Neural cell (in vitro differentiated cells): ENCODE measurements at regions not wholly inside any gene's neighbourhood (a gene's known extent, or its start where the extent isn't known, plus 50 kb on each side); places are given as distances from the start of the nearest gene placed in this dataset.

ENCODE experiments used
- EP300 ChIP-seq: fragments of 450-650 bp; conservative IDR thresholded peaks from 2 replicates; pipeline ENCODE4 v1.6.1; 2014; ENCODE audit warnings: antibody characterized with exemption, mild to moderate bottlenecking, moderate library complexity; ENCODE audit not compliant: poor library complexity, severe bottlenecking
- EZH2 ChIP-seq: fragments of 200-600, 300-800 bp; shearing (Covaris generic), sonication (generic); IDR thresholded peaks from 2 replicates; pipeline ENCODE4 v1.6.1; 2014; ENCODE audit warnings: antibody characterized with exemption, low read length, borderline replicate concordance, mild to moderate bottlenecking; ENCODE audit not compliant: insufficient read depth, poor library complexity, severe bottlenecking
- MXI1 ChIP-seq: fragments of 450-650 bp; conservative IDR thresholded peaks from 2 replicates; pipeline ENCODE4 v1.6.1; 2014; ENCODE audit warnings: antibody characterized with exemption, mild to moderate bottlenecking; ENCODE audit not compliant: poor library complexity, severe bottlenecking
- POLR2AphosphoS5 ChIP-seq: IDR thresholded peaks from 2 replicates; pipeline ENCODE4 v1.6.1; 2012
- RAD21 ChIP-seq: fragments of 450-650 bp; conservative IDR thresholded peaks from 2 replicates; pipeline ENCODE4 v1.6.1; 2014; ENCODE audit warnings: antibody characterized with exemption, mild to moderate bottlenecking, moderate library complexity
- SMC3 ChIP-seq: fragments of 450-650 bp; conservative IDR thresholded peaks from 2 replicates; pipeline ENCODE4 v1.6.1; 2014; ENCODE audit warnings: antibody characterized with exemption, mild to moderate bottlenecking, moderate library complexity; ENCODE audit not compliant: poor library complexity
- TAF1 ChIP-seq: IDR thresholded peaks from 2 replicates; pipeline ENCODE4 v1.6.1; 2012; ENCODE audit warnings: low read depth
- TF ChIP-seq, protein P1 (sequence below): fragments of 450-650 bp; IDR thresholded peaks from 2 replicates; pipeline ENCODE4 v1.5.1; 2014; ENCODE audit warnings: antibody characterized with exemption, mild to moderate bottlenecking, moderate library complexity; ENCODE audit not compliant: poor library complexity, severe bottlenecking
- TF ChIP-seq, protein P2 (sequence below): IDR thresholded peaks from 2 replicates; pipeline ENCODE4 v1.6.1; 2012; ENCODE audit warnings: borderline replicate concordance

DNA sequence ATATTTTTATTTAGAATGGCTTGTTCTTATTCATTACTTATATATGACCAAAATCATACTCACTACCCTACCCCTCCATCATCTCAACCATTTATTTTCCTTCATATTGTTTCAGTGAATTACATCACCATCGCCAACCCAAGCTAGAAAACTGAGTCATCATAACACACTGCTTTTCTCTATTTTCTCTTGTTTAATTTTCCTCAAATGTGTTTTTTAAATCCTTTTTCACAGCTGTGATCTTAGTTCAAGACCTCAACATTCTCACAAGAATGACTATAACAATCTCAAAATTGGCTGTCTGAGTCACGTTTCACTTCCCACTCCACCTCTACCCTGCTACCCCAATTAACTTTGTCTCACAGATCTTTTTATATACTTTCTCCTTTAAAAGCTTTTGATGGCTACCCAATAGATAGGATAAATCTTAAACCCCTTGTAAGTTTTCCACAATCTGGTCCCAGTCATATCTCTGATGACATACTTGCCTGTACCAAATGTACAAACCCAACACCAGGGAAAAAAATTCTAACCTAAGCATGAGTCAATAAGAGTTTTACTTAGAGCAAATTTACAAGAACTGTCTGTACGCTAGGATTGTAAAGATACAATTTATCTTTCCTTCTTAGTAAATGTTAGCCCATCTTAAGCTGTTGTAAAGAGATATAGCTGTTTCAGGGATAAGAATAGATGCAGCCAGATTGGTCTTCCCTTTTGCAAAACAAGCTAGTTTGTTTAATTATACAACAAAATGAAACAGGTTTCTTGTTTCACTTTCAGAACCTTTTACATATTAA lies 635.1 kb upstream of the SLC39A10 start:
- TF ChIP-seq, protein P1, sequence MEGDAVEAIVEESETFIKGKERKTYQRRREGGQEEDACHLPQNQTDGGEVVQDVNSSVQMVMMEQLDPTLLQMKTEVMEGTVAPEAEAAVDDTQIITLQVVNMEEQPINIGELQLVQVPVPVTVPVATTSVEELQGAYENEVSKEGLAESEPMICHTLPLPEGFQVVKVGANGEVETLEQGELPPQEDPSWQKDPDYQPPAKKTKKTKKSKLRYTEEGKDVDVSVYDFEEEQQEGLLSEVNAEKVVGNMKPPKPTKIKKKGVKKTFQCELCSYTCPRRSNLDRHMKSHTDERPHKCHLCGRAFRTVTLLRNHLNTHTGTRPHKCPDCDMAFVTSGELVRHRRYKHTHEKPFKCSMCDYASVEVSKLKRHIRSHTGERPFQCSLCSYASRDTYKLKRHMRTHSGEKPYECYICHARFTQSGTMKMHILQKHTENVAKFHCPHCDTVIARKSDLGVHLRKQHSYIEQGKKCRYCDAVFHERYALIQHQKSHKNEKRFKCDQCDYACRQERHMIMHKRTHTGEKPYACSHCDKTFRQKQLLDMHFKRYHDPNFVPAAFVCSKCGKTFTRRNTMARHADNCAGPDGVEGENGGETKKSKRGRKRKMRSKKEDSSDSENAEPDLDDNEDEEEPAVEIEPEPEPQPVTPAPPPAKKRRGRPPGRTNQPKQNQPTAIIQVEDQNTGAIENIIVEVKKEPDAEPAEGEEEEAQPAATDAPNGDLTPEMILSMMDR = no peak
- TF ChIP-seq POLR2AphosphoS5 (no peak), SMC3 (no peak), EZH2 (no peak), EP300 (no peak), MXI1 (no peak), TAF1 (no peak), RAD21 (no peak)
- TF ChIP-seq, protein P2, sequence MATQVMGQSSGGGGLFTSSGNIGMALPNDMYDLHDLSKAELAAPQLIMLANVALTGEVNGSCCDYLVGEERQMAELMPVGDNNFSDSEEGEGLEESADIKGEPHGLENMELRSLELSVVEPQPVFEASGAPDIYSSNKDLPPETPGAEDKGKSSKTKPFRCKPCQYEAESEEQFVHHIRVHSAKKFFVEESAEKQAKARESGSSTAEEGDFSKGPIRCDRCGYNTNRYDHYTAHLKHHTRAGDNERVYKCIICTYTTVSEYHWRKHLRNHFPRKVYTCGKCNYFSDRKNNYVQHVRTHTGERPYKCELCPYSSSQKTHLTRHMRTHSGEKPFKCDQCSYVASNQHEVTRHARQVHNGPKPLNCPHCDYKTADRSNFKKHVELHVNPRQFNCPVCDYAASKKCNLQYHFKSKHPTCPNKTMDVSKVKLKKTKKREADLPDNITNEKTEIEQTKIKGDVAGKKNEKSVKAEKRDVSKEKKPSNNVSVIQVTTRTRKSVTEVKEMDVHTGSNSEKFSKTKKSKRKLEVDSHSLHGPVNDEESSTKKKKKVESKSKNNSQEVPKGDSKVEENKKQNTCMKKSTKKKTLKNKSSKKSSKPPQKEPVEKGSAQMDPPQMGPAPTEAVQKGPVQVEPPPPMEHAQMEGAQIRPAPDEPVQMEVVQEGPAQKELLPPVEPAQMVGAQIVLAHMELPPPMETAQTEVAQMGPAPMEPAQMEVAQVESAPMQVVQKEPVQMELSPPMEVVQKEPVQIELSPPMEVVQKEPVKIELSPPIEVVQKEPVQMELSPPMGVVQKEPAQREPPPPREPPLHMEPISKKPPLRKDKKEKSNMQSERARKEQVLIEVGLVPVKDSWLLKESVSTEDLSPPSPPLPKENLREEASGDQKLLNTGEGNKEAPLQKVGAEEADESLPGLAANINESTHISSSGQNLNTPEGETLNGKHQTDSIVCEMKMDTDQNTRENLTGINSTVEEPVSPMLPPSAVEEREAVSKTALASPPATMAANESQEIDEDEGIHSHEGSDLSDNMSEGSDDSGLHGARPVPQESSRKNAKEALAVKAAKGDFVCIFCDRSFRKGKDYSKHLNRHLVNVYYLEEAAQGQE = no peak
